ENCODE measurements at regions not wholly inside any gene's neighbourhood (a gene's known extent, or its start where the extent isn't known, plus 50 kb on each side); places are given as distances from the start of the nearest gene placed in this dataset.

DNA sequence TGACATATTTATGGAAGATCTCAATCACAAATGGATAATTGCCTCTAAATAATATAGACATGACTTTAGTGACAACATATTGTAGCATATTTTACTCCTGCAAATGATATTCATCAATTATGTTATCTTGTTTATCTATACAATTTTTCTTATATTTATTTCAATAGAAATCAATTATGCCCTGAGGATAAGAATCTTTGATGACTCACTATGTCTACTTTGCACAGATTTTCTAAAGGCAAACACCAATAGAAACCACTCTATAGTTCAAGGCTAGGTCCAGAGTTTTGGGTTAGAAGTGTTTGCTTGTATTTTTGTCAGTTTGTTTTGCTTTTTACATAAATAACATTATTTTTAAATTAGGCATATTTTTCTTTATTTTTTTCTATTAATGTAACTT lies 879.0 kb downstream of the LTN1 start:
- in situ Hi-C loops (cut with HindIII; ENCODE audit: low sequenced_read_pairs): no loop called here
- H3K4me3 ChIP-seq (ENCODE audit: low read depth, low read length): no peak overlapping the region
- DNase-seq (ENCODE audit: low read depth): no peak
- no peak for TF ChIP-seq CTCF (IDR thresholded peaks at IDR 0.05; ENCODE audit: low read depth, low read length, missing control alignments)

GRCh38 chr21:28112511-28112910 lies 880.2 kb downstream of the LTN1 start:
- H3K4me3 ChIP-seq (ENCODE audit: low read depth, low read length): no peak overlapping the region
- no peak for TF ChIP-seq CTCF (IDR thresholded peaks at IDR 0.05; ENCODE audit: low read depth, low read length, missing control alignments)
- in situ Hi-C loops (cut with HindIII; ENCODE audit: low sequenced_read_pairs): no loop called here
- no peak for DNase-seq (ENCODE audit: low read depth)

GRCh38 chr21:28111151-28111619 lies 881.5 kb downstream of the LTN1 start:
- in situ Hi-C loops (cut with HindIII; ENCODE audit: low sequenced_read_pairs): no loop called here
- TF ChIP-seq CTCF (IDR thresholded peaks at IDR 0.05; ENCODE audit: low read depth, low read length, missing control alignments): no peak
- peak; percentile 94 for DNase-seq (ENCODE audit: low read depth)
- no peak overlapping the region for H3K4me3 ChIP-seq (ENCODE audit: low read depth, low read length)

- in situ Hi-C loops (cut with HindIII; ENCODE audit: low sequenced_read_pairs): no loop called here
- TF ChIP-seq CTCF (IDR thresholded peaks at IDR 0.05; ENCODE audit: low read depth, low read length, missing control alignments): no peak
- no peak overlapping the region for H3K4me3 ChIP-seq (ENCODE audit: low read depth, low read length)
- no peak for DNase-seq (ENCODE audit: low read depth)
Measured at GRCh38 chr21:28110716-28111115, 882.0 kb downstream of the LTN1 start.

GRCh38 chr21:28110074-28110473 lies 882.6 kb downstream of the LTN1 start:
- no peak for TF ChIP-seq CTCF (IDR thresholded peaks at IDR 0.05; ENCODE audit: low read depth, low read length, missing control alignments)
- no peak overlapping the region for H3K4me3 ChIP-seq (ENCODE audit: low read depth, low read length)
- DNase-seq (ENCODE audit: low read depth): no peak
- in situ Hi-C loops (cut with HindIII; ENCODE audit: low sequenced_read_pairs): no loop called here

GRCh38 chr21:28106370-28106890 lies 886.2 kb downstream of the LTN1 start:
- in situ Hi-C loops (cut with HindIII; ENCODE audit: low sequenced_read_pairs): no loop called here
- no peak for DNase-seq (ENCODE audit: low read depth)
- no peak for TF ChIP-seq CTCF (IDR thresholded peaks at IDR 0.05; ENCODE audit: low read depth, low read length, missing control alignments)
- H3K4me3 ChIP-seq (ENCODE audit: low read depth, low read length): no peak overlapping the region

Data from astrocyte of the cerebellum (primary cell).